HepG2 (cell line): ENCODE measurements at regions not wholly inside any gene's neighbourhood (a gene's known extent, or its start where the extent isn't known, plus 50 kb on each side); places are given as distances from the start of the nearest gene placed in this dataset.

Source experiments
- ATAC-seq: fragments of 200-7000 bp; cut with Tn5 transposase; 3 replicates; pipeline ENCODE4 v1.9.1; 2020; ENCODE audit warnings: mild to moderate bottlenecking, moderate library complexity
- BruUV-seq: library from RNA; stranded (reverse); fragments of 400-500 nt; replicated peaks from 2 replicates; lab custom pipeline; 2021; lab: Mats Ljungman, UMichigan
- CTCF ChIA-PET: fragments of 300-600 bp; formaldehyde crosslinking; extraction: SDS; loops from one replicate; lab custom pipeline; 2021; ENCODE audit warnings: low total read pairs, inconsistent platforms, low intra/inter-chr PET ratio; lab: Yijun Ruan, JAX
- POLR2A ChIA-PET: fragments of 350-600 bp; sonication (Branson Sonifier 250); formaldehyde crosslinking; loops from one replicate; lab custom pipeline; 2020; ENCODE audit warnings: antibody characterized with exemption, inconsistent platforms; lab: Yijun Ruan, JAX
- DNase-seq: peaks from one replicate; pipeline ENCODE4 v3.0.0-alpha.2; 2015; ENCODE audit warnings: low spot score
- FAIRE-seq: peaks from 3 replicates; lab custom pipeline; 2011; peaks lifted over from hg19 to GRCh38; lab: Jason Lieb, UNC
- H2AFZ ChIP-seq: one replicate; pipeline ENCODE4 v1.6.1; 2011; ENCODE audit warnings: low read length, inconsistent platforms
- H3K27ac ChIP-seq: fragments of 300-600 bp; 3 replicates; pipeline ENCODE4 v1.8.0; 2011; ENCODE audit warnings: mixed run types, mild to moderate bottlenecking, mixed read lengths, low read length, inconsistent platforms; ENCODE audit not compliant: insufficient read depth; ENCODE audit errors: extremely low read length
- H3K27me3 ChIP-seq, 2 experiments: fragments of 200-600 bp in 1 of 2; 2 replicates in 1 of 2; 3 replicates in 1 of 2; pipeline versions ENCODE4 v1.6.0 to v1.8.0; 2011; ENCODE audit warnings: low read length in 2 of 2, mild to moderate bottlenecking in 2 of 2, moderate library complexity in 2 of 2, inconsistent platforms in 1 of 2; ENCODE audit not compliant: insufficient read depth in 2 of 2, control insufficient read depth in 1 of 2
- H3K36me3 ChIP-seq, 2 experiments: fragments of 200-600 bp in 1 of 2; replicated peaks in 1 of 2; 2 replicates in 1 of 2; 3 replicates in 1 of 2; pipeline versions ENCODE4 v1.5.1 to v1.8.0; 2011; ENCODE audit warnings: low read length in 2 of 2, inconsistent platforms in 1 of 2; ENCODE audit not compliant: insufficient read depth in 2 of 2, control insufficient read depth in 1 of 2
- H3K4me1 ChIP-seq: 2 replicates; pipeline ENCODE4 v1.5.1; 2012; ENCODE audit warnings: low read length, inconsistent platforms; ENCODE audit not compliant: insufficient read depth
- H3K4me2 ChIP-seq: 2 replicates; pipeline ENCODE4 v1.6.0; 2011; ENCODE audit warnings: low read depth, low read length, inconsistent platforms
- H3K4me3 ChIP-seq, 3 experiments: fragments of 200-600 bp in 1 of 3; sonication (generic), shearing (Covaris generic) in 1 of 3; replicated peaks in 1 of 3; 2 replicates each; pipeline ENCODE4 v1.5.1; 2011 to 2016; ENCODE audit warnings: low read length in 3 of 3, inconsistent platforms in 2 of 3, low read depth in 2 of 3, mild to moderate bottlenecking in 2 of 3, control low read depth in 1 of 3, mixed read lengths in 1 of 3; ENCODE audit not compliant: insufficient read depth in 1 of 3
- H3K79me2 ChIP-seq: one replicate; pipeline ENCODE4 v1.6.1; 2011; ENCODE audit warnings: low read length, inconsistent platforms; ENCODE audit not compliant: insufficient read depth
- H3K9ac ChIP-seq: 2 replicates; pipeline ENCODE4 v1.6.0; 2011; ENCODE audit warnings: mild to moderate bottlenecking, low read depth, low read length, inconsistent platforms; ENCODE audit not compliant: insufficient read depth
- H3K9me3 ChIP-seq: 2 replicates; pipeline ENCODE4 v1.5.1; 2012; ENCODE audit warnings: mild to moderate bottlenecking, low read length
- H4K20me1 ChIP-seq: 2 replicates; pipeline ENCODE4 v1.6.0; 2011; ENCODE audit warnings: inconsistent platforms, mild to moderate bottlenecking, low read length, moderate library complexity; ENCODE audit not compliant: insufficient read depth
- CEBPB ChIP-seq: IDR thresholded peaks from 2 replicates; pipeline ENCODE4 v1.6.1; 2011; ENCODE audit warnings: low read depth, low read length, improper control_type of control experiment, borderline replicate concordance
- ETV5 ChIP-seq: IDR thresholded peaks from 2 replicates; pipeline ENCODE4 v1.6.1; 2018; ENCODE audit warnings: missing biosample characterization, missing genetic modification reagents, inconsistent platforms, borderline replicate concordance
- GPN1 ChIP-seq: sonication (generic); formaldehyde crosslinking; IDR thresholded peaks from 2 replicates; pipeline ENCODE4 v1.5.1; 2020; ENCODE audit warnings: missing genetic modification reagents, borderline replicate concordance
- KIAA2018 ChIP-seq: sonication (generic); formaldehyde crosslinking; IDR thresholded peaks from 2 replicates; pipeline ENCODE4 v1.5.0; 2020; ENCODE audit warnings: mild to moderate bottlenecking, missing genetic modification reagents, borderline replicate concordance
- MIER3 ChIP-seq: IDR thresholded peaks from 2 replicates; pipeline ENCODE4 v1.6.1; 2016; ENCODE audit warnings: missing compliant biosample characterization, borderline replicate concordance
- NFE2L2 ChIP-seq: fragments of 150-350 bp; IDR thresholded peaks from 2 replicates; pipeline ENCODE4 v1.6.1; 2014; ENCODE audit warnings: low read length
- PHF21A ChIP-seq: sonication (generic); formaldehyde crosslinking; IDR thresholded peaks from 2 replicates; pipeline ENCODE4 v1.5.0; 2020; ENCODE audit warnings: mild to moderate bottlenecking, missing genetic modification reagents
- SP5 ChIP-seq: IDR thresholded peaks from 2 replicates; pipeline ENCODE4 v1.6.1; 2016; ENCODE audit warnings: low read depth, borderline replicate concordance
- TBX2 ChIP-seq: sonication (generic); formaldehyde crosslinking; IDR thresholded peaks from 2 replicates; pipeline ENCODE4 v1.5.0; 2020; ENCODE audit warnings: missing genetic modification reagents, mild to moderate bottlenecking, borderline replicate concordance
- THAP11 ChIP-seq: IDR thresholded peaks from 2 replicates; pipeline ENCODE4 v1.6.1; 2016; ENCODE audit warnings: missing biosample characterization, missing genetic modification reagents
- ZNF235 ChIP-seq: sonication (generic); formaldehyde crosslinking; IDR thresholded peaks from 2 replicates; pipeline ENCODE4 v1.8.1; 2023; ENCODE audit warnings: mild to moderate bottlenecking, missing genetic modification reagents, borderline replicate concordance
- ZNF329 ChIP-seq: sonication (generic); formaldehyde crosslinking; IDR thresholded peaks from 2 replicates; pipeline ENCODE4 v1.9.0; 2021; ENCODE audit warnings: low read depth, mild to moderate bottlenecking, missing genetic modification reagents
- ZNF766 ChIP-seq: sonication (generic); formaldehyde crosslinking; IDR thresholded peaks from 2 replicates; pipeline ENCODE4 v1.5.0; 2020; ENCODE audit warnings: missing genetic modification reagents, borderline replicate concordance
- WGBS: methylation state at CpG from one replicate; pipeline ENCODE4 v1.1.6; 2017; ENCODE audit warnings: low lambda C conversion rate; 5-methylcytosine and 5-hydroxymethylcytosine counted together
- in situ Hi-C: cut with HindIII; loops from 2 replicates; pipeline ENCODE4 v1.10.0; 2017; ENCODE audit warnings: low pct_unique_long_range_greater_than_20kb; ENCODE audit not compliant: extremely low pct_ligation_motif_present
- intact Hi-C: fragments of 100-400 bp; cut with micrococcal nuclease; formaldehyde crosslinking; loops from one replicate; pipeline ENCODE4 v1.10.0; 2022; ENCODE audit not compliant: unreplicated experiment

GRCh38 chr2:175445281-175445680 lies 263.8 kb upstream of the ATP5MC3 start:
- H3K4me1 ChIP-seq, result no peaks in the 10 kb centered on the region

GRCh38 chr2:175442441-175442840 lies 260.9 kb upstream of the ATP5MC3 start:
- no TSS peak for BruUV-seq
- in situ Hi-C loops, result no loop called here
- POLR2A ChIA-PET, result no interaction called here
- TF ChIP-seq MIER3 (no peak), ZNF235 (CRISPR knock-in tag) (no peak), GPN1 (CRISPR knock-in tag) (no peak), PHF21A (CRISPR knock-in tag) (no peak), NFE2L2 (no peak), ETV5 (CRISPR knock-in tag) (no peak), SP5 (CRISPR knock-in tag) (no peak), THAP11 (no peak), ZNF329 (CRISPR knock-in tag) (no peak), TBX2 (CRISPR knock-in tag) (no peak), KIAA2018 (CRISPR knock-in tag) (no peak)

More at GRCh38 chr2:175445281-175445680, 263.8 kb upstream of the ATP5MC3 start:
- intact Hi-C loops, result no loop called here
- H3K79me2 ChIP-seq, result no peaks in the 10 kb centered on the region
- H2AFZ ChIP-seq, result no peak overlapping the region
- no peak overlapping the region for H3K4me2 ChIP-seq
- no peak overlapping the region for H3K4me3 ChIP-seq
- H3K9me3 ChIP-seq, result no peaks in the 10 kb centered on the region
- no peaks in the 10 kb centered on the region for H4K20me1 ChIP-seq
- peaks cover 0 to 28% of the 10 kb centered on the region in 2 experiments; a peak in 2 of 5 replicates for H3K27me3 ChIP-seq
- DNase-seq (peak; percentile 16), ATAC-seq (no peak)
- WGBS, result 36% methylated on average over 3 of the region's 3 CpGs
- POLR2A ChIA-PET, result no interaction called here
- H3K36me3 ChIP-seq, result no peaks in the 10 kb centered on the region
- peak; percentile 63; the same call in 1 of the 2 replicates for TF ChIP-seq CEBPB
- no peak for TF ChIP-seq ZNF766
- TF ChIP-seq, all 625 proteins: peak for 1
- BruUV-seq, result no TSS peak
- CTCF ChIA-PET, result no interaction called here
- Histone ChIP-seq H3K9ac (no peak overlapping the region), H3K27ac (no peak overlapping the region)
- FAIRE-seq, result peak; percentile 23
- in situ Hi-C loops, result no loop called here

More at GRCh38 chr2:175442441-175442840, 260.9 kb upstream of the ATP5MC3 start:
- Histone ChIP-seq H3K27ac (no peak overlapping the region), H3K4me2 (no peak overlapping the region), H3K9me3 (no peaks in the 10 kb centered on the region), H3K79me2 (no peaks in the 10 kb centered on the region), H4K20me1 (no peaks in the 10 kb centered on the region), H3K36me3 (no peaks in the 10 kb centered on the region), H2AFZ (no peak overlapping the region), H3K9ac (no peak overlapping the region), H3K4me1 (no peaks in the 10 kb centered on the region), H3K4me3 (no peak overlapping the region), H3K27me3 (peaks cover 1 to 33% of the 10 kb centered on the region in 2 experiments; a peak in 3 of 5 replicates)
- intact Hi-C loops, result no loop called here
- DNase-seq (no peak), ATAC-seq (no peak), FAIRE-seq (no peak)
- WGBS, result 30% methylated on average over 6 of the region's 6 CpGs
- CTCF ChIA-PET, result no interaction called here
